H1 (cell line): ENCODE measurements at regions not wholly inside any gene's neighbourhood (a gene's known extent, or its start where the extent isn't known, plus 50 kb on each side); places are given as distances from the start of the nearest gene placed in this dataset.

Source experiments
- CTCF ChIA-PET: fragments of 300-600 bp; sonication (Branson Sonifier 250); formaldehyde crosslinking; loops from one replicate; lab custom pipeline; 2021; ENCODE audit not compliant: partially characterized antibody; lab: Charles Lee
- POLR2A ChIA-PET: fragments of 300-600 bp; sonication (Branson Sonifier 250); formaldehyde crosslinking; loops from one replicate; lab custom pipeline; 2021; ENCODE audit warnings: inconsistent platforms; ENCODE audit not compliant: partially characterized antibody; lab: Charles Lee
- DNase-seq, 2 experiments: peaks; one replicate each; pipeline versions ENCODE4 v3.0.0 to v3.0.0-alpha.2; 2010 to 2022; ENCODE audit warnings: low spot score in 2 of 2, low read depth in 1 of 2, mixed read lengths in 1 of 2
- FAIRE-seq: peaks from 2 replicates; lab custom pipeline; 2011; peaks lifted over from hg19 to GRCh38; lab: Jason Lieb, UNC
- H2AFZ ChIP-seq: 2 replicates; pipeline ENCODE4 v1.8.1; 2012; ENCODE audit warnings: low read length, inconsistent platforms
- H2AK5ac ChIP-seq: 2 replicates; pipeline ENCODE4 v1.6.1; 2013; ENCODE audit warnings: low read depth, low read length
- H2BK120ac ChIP-seq: replicated peaks from 2 replicates; pipeline ENCODE3; 2013; ENCODE audit warnings: low read depth, low read length, inconsistent platforms
- H2BK12ac ChIP-seq: 2 replicates; pipeline ENCODE4 v1.6.1; 2013; ENCODE audit warnings: low read depth, low read length
- H2BK15ac ChIP-seq: 2 replicates; pipeline ENCODE4 v1.6.1; 2013; ENCODE audit warnings: low read length
- H2BK20ac ChIP-seq: 2 replicates; pipeline ENCODE4 v1.6.1; 2013; ENCODE audit warnings: low read length
- H2BK5ac ChIP-seq: 2 replicates; pipeline ENCODE4 v1.6.1; 2013; ENCODE audit warnings: low read depth, low read length
- H3K14ac ChIP-seq: 2 replicates; pipeline ENCODE4 v1.6.1; 2013; ENCODE audit warnings: inconsistent platforms; ENCODE audit not compliant: insufficient read length
- H3K18ac ChIP-seq: 2 replicates; pipeline ENCODE4 v1.6.1; 2013; ENCODE audit warnings: low read length; ENCODE audit errors: extremely low read depth
- H3K23ac ChIP-seq: 2 replicates; pipeline ENCODE4 v1.6.1; 2013; ENCODE audit warnings: inconsistent platforms; ENCODE audit not compliant: insufficient read length
- H3K23me2 ChIP-seq: 2 replicates; pipeline ENCODE4 v1.6.1; 2013; ENCODE audit warnings: low read depth, low read length
- H3K27ac ChIP-seq: 2 replicates; pipeline ENCODE4 v1.6.1; 2011; ENCODE audit warnings: low read depth, low read length, inconsistent platforms
- H3K27me3 ChIP-seq, 4 experiments: replicated peaks in 1 of 4; 1 replicate in 1 of 4; 2 replicates in 3 of 4; pipeline versions ENCODE4 v1.6.1 to v1.8.1; 2011 to 2013; ENCODE audit warnings: low read length in 3 of 4, mild to moderate bottlenecking in 3 of 4, inconsistent platforms in 2 of 4, mixed read lengths in 2 of 4, moderate library complexity in 1 of 4; ENCODE audit not compliant: control insufficient read depth in 3 of 4, insufficient read depth in 3 of 4; ENCODE audit errors: extremely low read depth in 1 of 4
- H3K36me3 ChIP-seq, 4 experiments: 2 replicates each; pipeline versions ENCODE4 v1.6.1 to v1.8.1; 2011 to 2013; ENCODE audit warnings: mild to moderate bottlenecking in 4 of 4, low read length in 3 of 4, moderate library complexity in 2 of 4, control low read depth in 1 of 4, inconsistent platforms in 1 of 4; ENCODE audit not compliant: insufficient read depth in 4 of 4, control insufficient read depth in 2 of 4
- H3K4ac ChIP-seq: replicated peaks from 2 replicates; pipeline ENCODE3; 2013; ENCODE audit warnings: low read length, low read depth, mixed read lengths, inconsistent platforms; ENCODE audit not compliant: insufficient read length
- H3K4me1 ChIP-seq, 4 experiments: replicated peaks in 1 of 4; 1 replicate in 1 of 4; 2 replicates in 3 of 4; pipeline versions ENCODE4 v1.6.1 to v1.8.1; 2011 to 2013; ENCODE audit warnings: low read length in 3 of 4, inconsistent platforms in 2 of 4, mixed read lengths in 1 of 4; ENCODE audit not compliant: insufficient read depth in 4 of 4, control insufficient read depth in 3 of 4
- H3K4me2 ChIP-seq, 2 experiments: 2 replicates each; pipeline versions ENCODE4 v1.6.1 to v1.8.1; 2011 to 2013; ENCODE audit warnings: low read depth in 2 of 2, low read length in 2 of 2, control low read depth in 1 of 2, inconsistent platforms in 1 of 2, mild to moderate bottlenecking in 1 of 2; ENCODE audit not compliant: insufficient read depth in 1 of 2
- H3K4me3 ChIP-seq, 4 experiments: fragments of 200-600, 300-600 bp in 1 of 4; sonication (generic), shearing (Covaris generic), sonication (Bioruptor Twin) in 1 of 4; 2 replicates each; pipeline versions ENCODE4 v1.5.1 to v1.8.1; 2011 to 2016; ENCODE audit warnings: low read length in 4 of 4, low read depth in 3 of 4, control low read depth in 2 of 4, inconsistent platforms in 2 of 4, mild to moderate bottlenecking in 2 of 4, mixed read lengths in 1 of 4, moderate library complexity in 1 of 4; ENCODE audit not compliant: insufficient read depth in 2 of 4; ENCODE audit errors: extremely low read depth in 1 of 4
- H3K56ac ChIP-seq: replicated peaks from 2 replicates; pipeline ENCODE3; 2013; ENCODE audit warnings: low read depth, mild to moderate bottlenecking, mixed read lengths, low read length, inconsistent platforms; ENCODE audit not compliant: insufficient read length
- H3K79me1 ChIP-seq: 2 replicates; pipeline ENCODE4 v1.6.1; 2013; ENCODE audit warnings: low read depth, low read length, control low read depth
- H3K79me2 ChIP-seq, 2 experiments: 2 replicates each; pipeline versions ENCODE4 v1.6.1 to v1.8.1; 2012 to 2013; ENCODE audit warnings: low read length in 2 of 2, mild to moderate bottlenecking in 2 of 2, inconsistent platforms in 1 of 2; ENCODE audit not compliant: insufficient read depth in 2 of 2, control insufficient read depth in 1 of 2
- H3K9ac ChIP-seq, 4 experiments: replicated peaks in 1 of 4; 1 replicate in 1 of 4; 2 replicates in 3 of 4; pipeline versions ENCODE4 v1.6.1 to v1.8.1; 2011 to 2013; ENCODE audit warnings: low read depth in 3 of 4, low read length in 3 of 4, control low read depth in 2 of 4, mild to moderate bottlenecking in 2 of 4, moderate library complexity in 2 of 4, inconsistent platforms in 1 of 4; ENCODE audit errors: extremely low read depth in 1 of 4
- H3K9me3 ChIP-seq, 2 experiments: 2 replicates each; pipeline versions ENCODE4 v1.6.1 to v1.8.1; 2012 to 2013; ENCODE audit warnings: mild to moderate bottlenecking in 2 of 2, moderate library complexity in 2 of 2, control low read depth in 1 of 2, inconsistent platforms in 1 of 2, low read depth in 1 of 2, low read length in 1 of 2, mixed read lengths in 1 of 2; ENCODE audit not compliant: insufficient read depth in 2 of 2
- H4K20me1 ChIP-seq, 2 experiments: replicated peaks in 1 of 2; 2 replicates each; pipeline versions ENCODE3 to v1.8.1; 2011 to 2013; ENCODE audit warnings: inconsistent platforms in 2 of 2, low read length in 2 of 2, mild to moderate bottlenecking in 1 of 2; ENCODE audit not compliant: insufficient read depth in 2 of 2, control insufficient read depth in 1 of 2
- H4K5ac ChIP-seq: 2 replicates; pipeline ENCODE4 v1.6.1; 2013; ENCODE audit warnings: low read length, low read depth, mixed read lengths, inconsistent platforms; ENCODE audit not compliant: insufficient read length
- H4K8ac ChIP-seq: 2 replicates; pipeline ENCODE4 v1.8.0; 2013; ENCODE audit warnings: mild to moderate bottlenecking, moderate library complexity, low read length, inconsistent platforms; ENCODE audit not compliant: insufficient read depth; ENCODE audit errors: extremely low read depth
- H4K91ac ChIP-seq: replicated peaks from 2 replicates; pipeline ENCODE3; 2013; ENCODE audit warnings: low read length, mixed read lengths, inconsistent platforms; ENCODE audit not compliant: insufficient read length
- HDAC2 ChIP-seq, 2 experiments: fragments of 300-600 bp in 1 of 2; sonication (generic) in 1 of 2; IDR thresholded peaks; 2 replicates each; pipeline ENCODE4 v1.6.1; 2011 to 2012; ENCODE audit warnings: low read depth in 2 of 2, low read length in 2 of 2, mild to moderate bottlenecking in 2 of 2, moderate library complexity in 2 of 2, borderline replicate concordance in 1 of 2, inconsistent platforms in 1 of 2
- RBBP5 ChIP-seq: IDR thresholded peaks from 2 replicates; pipeline ENCODE4 v1.7.1; 2012; ENCODE audit warnings: low read depth, mild to moderate bottlenecking, inconsistent platforms, low read length, moderate library complexity, borderline replicate concordance
- SUZ12 ChIP-seq: fragments of 200-600 bp; sonication (generic); IDR thresholded peaks from 2 replicates; pipeline ENCODE4 v1.6.1; 2012; ENCODE audit warnings: mild to moderate bottlenecking, inconsistent platforms, low read length, moderate library complexity, mixed read lengths
- TCF12 ChIP-seq: IDR thresholded peaks from 2 replicates; pipeline ENCODE4 v1.6.1; 2011; ENCODE audit warnings: low read depth, mild to moderate bottlenecking, low read length
- WGBS, 2 experiments: shearing (Covaris generic) in 1 of 2; methylation state at CpG; one replicate each; pipeline versions ENCODE4 v1.1.6 to v1.1.7; 2013 to 2015; ENCODE audit warnings: low lambda C conversion rate in 2 of 2, mixed read lengths in 2 of 2, inconsistent platforms in 1 of 2, low coverage in 1 of 2, missing lambda C conversion rate in 1 of 2; ENCODE audit not compliant: insufficient replicate concordance in 2 of 2, insufficient coverage in 1 of 2, insufficient read length in 1 of 2; ENCODE audit errors: extremely low coverage in 1 of 2, missing lambda C conversion rate in 1 of 2; 5-methylcytosine and 5-hydroxymethylcytosine counted together

- Histone ChIP-seq H2BK5ac (0 out of 2 replicates have a peak overlapping the region, but pooled peaks have one; percentile 36), H2AK5ac (no peak overlapping the region), H4K5ac (no peak overlapping the region), H3K23me2 (no peaks in the 10 kb centered on the region), H2BK15ac (no peak overlapping the region; the same call in 1 of the 2 replicates), H3K4me1 (peaks cover 4 to 23% (median 15%) of the 10 kb centered on the region in 4 experiments), H3K18ac (no peak overlapping the region), H3K27ac (no peak overlapping the region), H4K91ac (peak overlapping the region; percentile 60), H3K4me3 (no peak overlapping the region), H3K79me2 (no peaks in the 10 kb centered on the region), H3K14ac (no peak overlapping the region), H2BK12ac (peak overlapping the region; percentile 71; the same call in 1 of the 2 replicates), H3K79me1 (no peaks in the 10 kb centered on the region), H4K8ac (no peak overlapping the region), H2BK20ac (peak overlapping the region; percentile 62; the same call in 1 of the 2 replicates), H3K9ac (no peak overlapping the region), H3K23ac (no peak overlapping the region), H3K4me2 (no peak overlapping the region), H2AFZ (no peak overlapping the region), H3K4ac (no peak overlapping the region), H3K36me3 (no peaks in the 10 kb centered on the region), H2BK120ac (no peak overlapping the region), H3K9me3 (no peaks in the 10 kb centered on the region), H3K27me3 (no peaks in the 10 kb centered on the region), H4K20me1 (no peaks in the 10 kb centered on the region), H3K56ac (no peak overlapping the region)
- ChIA-PET CTCF (interaction anchor here (0.7 to 2.2 kb wide), 4 partner anchors 29 to 215 kb away, joined by 3 to 8 read pairs (median 6); no protein-coding TSS in a partner anchor), POLR2A (no interaction called here)
- WGBS, 2 experiments: 97% methylated on average over 6 of the region's 6 CpGs; no CpG with 5 or more reads in 1 of the 2 experiments
- FAIRE-seq: no peak
- TF ChIP-seq TCF12 (no peak), SUZ12 (no peak), RBBP5 (no peak), HDAC2 (IDR thresholded peaks at IDR 0.05; ENCODE audit: borderline replicate concordance in 1 of 2, low read depth in 2 of 2, low read length in 2 of 2) (no peak)
- DNase-seq: no peak
Observed at GRCh38 chr2:237194906-237195305, 109.2 kb downstream of the COPS8 start.
